LoVo (cell line): ENCODE measurements at regions not wholly inside any gene's neighbourhood (a gene's known extent, or its start where the extent isn't known, plus 50 kb on each side); places are given as distances from the start of the nearest gene placed in this dataset.
A peak's percentile ranks its signal among the peaks of the same experiment; 100 is the strongest.

Source experiments
- DNase-seq: peaks from one replicate; pipeline ENCODE4 v3.0.0-alpha.2; 2016; ENCODE audit warnings: low spot score

DNA sequence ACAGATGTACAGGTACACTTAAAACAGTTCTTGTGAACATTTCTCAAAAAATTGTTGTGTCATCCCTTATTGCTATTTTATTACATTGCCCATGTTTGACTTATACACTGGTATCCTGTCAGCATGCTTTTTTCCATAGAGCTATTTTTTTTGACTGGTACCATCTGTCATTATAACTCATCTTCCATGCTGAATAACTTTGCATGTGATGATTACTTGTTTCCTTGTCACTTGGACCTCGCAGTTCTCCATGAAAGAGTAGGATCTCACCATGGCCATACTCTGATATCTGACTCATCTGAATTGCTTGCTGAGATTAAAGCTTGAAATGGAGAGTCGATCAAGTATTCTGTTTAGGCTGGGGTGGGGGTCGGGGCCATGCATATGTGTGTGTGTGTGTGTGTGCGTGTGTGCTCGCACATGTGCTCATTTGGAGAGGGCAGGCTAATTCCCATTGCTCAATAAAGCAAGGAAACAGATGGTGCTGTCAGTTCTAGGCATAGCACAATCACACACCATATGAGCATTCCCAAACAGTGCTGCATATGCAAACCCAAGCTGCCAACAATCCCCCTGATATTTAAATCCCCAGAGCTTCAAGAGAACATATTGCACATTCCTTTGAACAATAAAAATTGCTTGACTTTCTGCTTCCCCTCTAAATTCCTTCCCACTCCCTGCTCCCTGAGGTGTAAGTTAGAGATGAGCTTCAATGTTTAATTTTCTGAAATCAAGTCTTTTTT is 62.9 kb downstream of the NHLRC3 start:
- no peak for DNase-seq

DNA sequence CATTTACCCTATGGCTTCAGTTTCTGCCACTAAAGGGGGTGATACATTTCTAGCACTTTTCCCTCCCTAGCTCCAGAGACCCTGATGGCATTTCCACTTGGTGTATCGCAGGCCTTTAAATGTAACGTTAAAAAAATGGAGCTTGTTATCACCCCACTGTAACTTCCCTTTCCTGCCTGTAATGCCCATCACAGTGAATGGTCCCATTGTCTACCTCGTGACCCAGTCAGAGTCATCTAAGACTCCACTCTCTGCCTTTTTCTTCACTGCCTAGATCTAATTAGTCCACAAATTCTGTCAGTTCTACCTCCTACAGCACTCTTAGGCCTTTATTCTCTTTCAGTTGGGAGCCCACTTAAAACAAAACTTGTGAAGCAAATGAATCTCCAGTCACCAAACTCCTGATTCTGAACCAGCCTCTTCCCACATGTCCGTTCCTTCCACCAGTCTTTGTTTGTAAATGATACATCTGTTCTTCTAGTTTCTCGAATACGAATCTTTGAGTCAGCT is 64.8 kb downstream of the NHLRC3 start:
- DNase-seq, result no peak

DNA sequence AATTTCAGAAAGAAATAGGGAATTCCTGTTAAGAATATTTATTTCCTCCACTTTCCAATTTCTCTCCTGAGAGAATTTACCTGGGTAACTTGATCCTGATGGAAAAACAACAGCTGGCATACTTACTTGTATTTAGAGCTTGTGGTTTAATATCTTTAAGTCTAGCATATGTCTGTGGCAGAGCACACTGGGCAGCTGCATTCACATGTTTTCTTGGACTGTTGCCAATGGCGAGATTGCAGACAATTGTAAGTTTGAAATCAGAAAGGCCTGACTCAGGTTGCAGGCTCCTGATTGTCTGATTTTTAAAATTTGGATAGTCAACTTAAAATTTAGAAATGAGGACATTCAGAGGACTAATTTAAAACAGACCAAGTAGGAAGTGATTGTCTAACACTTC is 66.9 kb downstream of the NHLRC3 start:
- no peak for DNase-seq

DNA sequence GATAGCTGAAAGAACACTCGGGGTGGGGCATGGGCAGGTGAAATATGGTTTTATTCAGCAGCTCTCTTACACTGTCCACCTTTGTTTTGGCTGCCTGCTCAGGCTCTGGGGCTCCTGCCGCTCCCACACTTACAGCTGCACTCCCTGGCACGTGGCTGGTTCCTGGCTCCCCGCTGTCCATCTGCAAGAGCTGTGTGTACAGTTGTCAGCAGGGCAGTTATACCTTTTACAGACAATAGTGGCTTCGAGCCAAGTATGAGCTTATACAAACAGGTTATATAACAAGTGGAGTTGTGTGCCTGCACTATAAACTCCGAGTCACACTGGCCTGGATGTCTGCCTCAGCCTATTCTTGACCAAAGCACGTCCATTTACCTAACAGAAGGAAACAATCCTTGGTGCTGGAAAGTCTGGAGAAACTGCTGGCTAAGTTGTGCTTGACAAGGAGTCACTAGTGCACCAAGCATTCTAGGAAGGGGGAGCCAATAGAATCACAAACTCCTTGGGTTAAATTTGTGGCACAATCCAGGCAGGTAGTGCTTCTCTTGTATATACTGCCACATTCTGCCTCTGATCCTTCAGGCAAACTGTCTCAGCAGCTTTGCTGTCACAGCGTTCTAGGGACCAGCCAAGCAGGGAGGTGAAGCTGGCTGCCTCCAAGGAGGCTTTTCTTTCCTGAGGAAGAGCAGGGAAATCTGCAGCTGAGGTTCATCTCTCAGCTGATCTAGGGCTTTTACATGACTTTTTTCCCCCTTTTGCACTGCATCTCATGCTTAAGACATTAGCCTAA is 68.2 kb downstream of the NHLRC3 start:
- DNase-seq, result no peak

DNA sequence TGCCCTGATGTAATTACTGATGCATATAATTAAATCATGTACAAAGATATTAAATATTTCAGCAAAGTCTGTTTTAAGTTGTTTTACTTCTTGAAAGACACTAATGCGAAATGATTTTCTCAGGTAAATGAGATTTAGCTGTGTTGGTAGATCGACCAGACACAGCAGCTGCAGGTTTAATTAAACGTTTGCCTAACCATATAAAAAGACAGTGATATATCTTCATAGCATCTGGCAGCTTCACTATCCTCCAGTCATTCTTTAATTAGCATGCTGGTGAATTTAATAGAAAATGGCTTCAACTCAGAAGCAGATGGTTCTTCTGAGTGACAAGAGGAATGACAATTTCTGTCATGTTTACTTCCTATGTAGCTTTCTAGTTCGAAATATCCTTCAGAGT is 69.3 kb downstream of the NHLRC3 start:
- no peak for DNase-seq

DNA sequence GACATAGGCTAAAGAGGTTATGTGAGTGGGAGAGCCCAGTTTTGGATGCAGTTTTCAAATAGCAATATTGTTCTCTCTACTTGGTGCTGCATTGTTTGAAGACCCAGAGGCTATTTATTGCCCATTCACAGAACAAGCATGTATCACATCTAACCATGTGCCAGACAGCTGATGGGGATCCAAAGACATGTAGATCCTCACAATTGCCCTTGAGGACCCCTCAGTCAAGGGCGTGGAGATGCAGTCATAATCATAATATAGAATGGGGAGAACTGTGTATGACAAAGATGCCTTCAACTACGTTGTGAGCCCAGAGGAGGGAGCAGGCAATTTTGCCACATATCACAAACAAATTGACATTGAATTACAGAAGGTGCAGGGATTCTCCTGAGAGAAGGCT is 70.5 kb downstream of the NHLRC3 start:
- DNase-seq, result no peak

DNA sequence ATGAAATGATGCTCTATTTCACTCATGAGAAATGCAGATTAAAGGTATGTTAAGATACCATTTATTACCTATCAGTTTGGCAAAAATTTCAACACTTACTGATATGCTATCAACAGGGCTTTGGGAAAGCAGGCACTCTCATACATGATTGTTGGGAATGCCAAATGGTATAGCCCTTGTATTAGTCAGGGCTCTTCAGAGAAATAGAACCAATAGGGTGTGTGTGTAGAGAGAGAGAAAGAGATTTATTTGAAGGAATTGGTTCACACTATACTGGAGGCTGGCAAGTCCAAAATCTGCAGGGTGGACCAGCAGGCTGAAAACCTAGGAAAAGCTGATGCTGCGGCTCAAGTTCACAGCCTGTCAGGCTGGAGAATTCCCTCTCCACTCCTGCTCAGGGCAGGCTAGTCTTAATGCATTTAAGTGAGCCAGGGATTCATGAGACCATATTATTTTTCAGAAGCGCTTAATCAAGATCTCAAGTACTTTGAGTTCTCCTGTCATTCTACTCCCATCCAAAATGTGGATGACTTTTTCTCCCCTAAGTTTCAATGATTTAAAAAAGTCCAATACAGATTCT is 72.4 kb downstream of the NHLRC3 start:
- no peak for DNase-seq

DNA sequence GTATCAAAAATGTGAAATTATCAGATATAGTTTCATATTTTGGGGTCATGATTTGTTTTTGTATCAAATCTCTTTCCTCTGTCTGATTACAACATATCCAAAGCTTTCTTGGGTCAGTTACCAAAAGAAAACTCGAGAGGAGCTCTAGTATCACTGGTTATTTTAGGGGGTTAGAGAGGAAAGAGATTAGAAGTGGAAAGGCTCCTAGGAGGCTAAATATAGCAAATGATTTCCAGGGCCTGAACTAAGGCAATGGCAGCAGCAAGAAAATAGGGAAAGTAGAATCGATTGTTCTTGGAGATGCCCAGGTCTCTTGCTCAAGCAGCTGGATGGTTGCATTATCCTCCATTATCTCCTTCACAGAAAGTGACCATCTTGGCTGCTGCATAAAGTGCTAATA is 72.9 kb downstream of the NHLRC3 start:
- DNase-seq, result no peak

DNA sequence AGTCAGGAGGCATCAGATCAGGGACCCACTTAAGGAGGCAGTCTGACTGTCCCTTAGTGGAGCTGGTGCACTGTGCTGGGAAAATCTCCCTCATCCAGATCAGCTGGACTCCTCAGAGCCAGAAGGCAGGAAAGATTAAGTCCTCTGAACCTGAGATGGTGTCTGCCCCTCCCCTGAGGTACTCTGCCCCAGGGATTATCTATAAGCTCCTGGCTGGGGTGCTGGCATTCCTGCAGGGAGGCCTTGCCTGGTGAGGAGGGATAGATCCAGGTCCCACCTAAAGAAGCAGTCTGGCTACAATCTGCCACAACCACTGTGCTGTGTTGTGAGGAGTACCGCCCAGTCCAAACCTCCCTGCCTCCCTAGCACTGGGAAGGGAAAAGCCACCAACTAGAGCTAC is 81.2 kb downstream of the NHLRC3 start:
- DNase-seq, result no peak

DNA sequence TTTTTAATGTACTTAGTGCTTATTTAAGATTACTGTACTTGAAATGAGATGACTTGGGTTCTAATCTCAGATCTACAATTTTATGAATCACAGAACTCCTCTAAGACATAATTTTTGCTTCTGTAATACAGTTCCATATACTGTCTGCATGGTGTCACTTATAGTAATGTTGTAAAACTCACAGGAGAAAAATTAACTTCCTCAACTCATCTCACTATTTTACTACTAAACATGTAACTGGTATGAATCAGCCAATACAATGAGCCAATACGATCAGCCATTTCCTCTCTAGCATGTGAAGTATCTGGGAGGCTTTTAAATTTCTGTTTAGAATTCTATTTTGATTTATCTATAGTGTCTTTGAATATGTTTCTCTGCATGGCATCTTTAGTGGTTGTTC is 85.3 kb downstream of the NHLRC3 start:
- DNase-seq, result no peak

DNA sequence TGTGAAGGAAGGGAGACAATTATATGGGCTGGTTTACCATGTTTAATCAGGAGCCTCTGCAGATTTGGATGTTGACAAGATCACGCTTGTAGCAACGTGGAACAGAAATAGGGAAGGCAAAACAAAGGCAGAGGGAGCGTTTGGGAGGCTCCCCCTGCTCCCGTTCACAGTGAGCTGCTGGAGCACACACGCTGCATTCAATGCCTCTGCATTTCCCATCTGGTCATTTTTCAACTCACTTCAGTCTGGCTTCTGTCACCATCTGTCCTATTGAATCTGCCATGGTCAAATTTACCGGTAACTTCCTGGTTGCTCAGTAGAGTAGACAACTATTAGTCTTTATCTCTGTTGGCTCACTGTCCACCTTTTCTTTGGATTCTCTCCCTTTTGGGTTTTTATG is 91.0 kb downstream of the NHLRC3 start:
- no peak for DNase-seq

DNA sequence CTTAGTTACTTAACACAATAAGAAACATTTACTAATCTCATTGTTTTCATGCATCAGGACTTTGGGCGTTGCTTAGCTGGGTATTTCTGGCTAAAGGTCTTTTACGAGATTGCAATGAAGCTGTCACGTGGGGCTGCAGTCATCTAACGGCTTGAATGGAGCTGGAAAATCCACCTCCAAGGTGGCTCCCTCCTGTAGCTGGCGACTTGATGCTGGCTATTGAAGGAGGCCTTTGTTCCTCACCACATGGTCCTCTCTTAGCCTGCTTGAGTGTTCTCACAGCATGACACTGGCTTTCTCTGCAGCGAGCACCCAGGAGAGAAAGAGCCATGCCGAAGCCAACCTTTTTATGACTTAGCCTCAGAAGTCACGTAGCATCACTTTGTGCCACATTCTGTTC is 92.0 kb downstream of the NHLRC3 start:
- no peak for DNase-seq

DNA sequence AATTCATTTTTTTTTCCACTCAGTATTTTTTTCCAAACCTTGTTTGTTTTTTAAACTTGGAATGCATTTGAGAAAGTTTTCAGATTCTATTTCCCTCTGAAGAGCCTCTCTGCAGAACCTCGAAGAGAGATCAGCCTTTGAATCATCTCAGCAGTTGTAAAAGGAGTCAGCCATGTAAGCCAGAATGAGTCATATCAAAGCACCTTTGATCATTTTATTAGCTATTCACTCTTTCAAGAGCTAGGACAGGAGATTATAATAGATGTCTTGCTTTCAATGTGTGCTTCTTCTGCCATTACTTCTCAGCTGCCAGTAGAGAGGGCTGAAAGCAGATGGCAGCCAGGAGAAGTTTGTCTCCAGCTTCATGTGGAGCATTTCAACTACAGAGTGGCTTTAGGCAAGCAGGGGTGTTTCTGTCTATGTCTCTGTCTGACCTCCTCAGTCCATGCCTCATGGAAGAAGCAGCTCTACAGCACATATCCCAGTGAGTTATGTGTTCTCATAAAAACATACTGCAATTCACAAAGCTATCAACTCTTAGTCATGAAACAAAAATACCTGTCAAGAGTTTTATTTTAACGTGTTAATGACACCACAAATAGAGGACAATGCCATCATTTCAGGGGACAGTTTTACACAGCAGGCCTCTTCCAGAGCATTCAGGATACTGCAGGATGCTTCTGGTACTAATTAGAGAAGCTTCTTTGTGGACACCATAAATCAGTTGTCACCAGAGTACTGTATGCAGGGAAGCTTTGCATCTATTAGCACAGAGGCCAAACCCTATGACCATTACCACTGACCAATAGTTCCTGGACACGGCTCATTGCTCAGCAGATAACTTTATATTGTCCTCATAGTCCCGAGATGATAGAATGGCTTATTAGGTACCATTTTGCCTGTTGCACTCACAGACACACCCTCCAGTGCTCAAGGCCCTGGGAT is 94.3 kb downstream of the NHLRC3 start:
- DNase-seq, result peak; percentile 48

DNA sequence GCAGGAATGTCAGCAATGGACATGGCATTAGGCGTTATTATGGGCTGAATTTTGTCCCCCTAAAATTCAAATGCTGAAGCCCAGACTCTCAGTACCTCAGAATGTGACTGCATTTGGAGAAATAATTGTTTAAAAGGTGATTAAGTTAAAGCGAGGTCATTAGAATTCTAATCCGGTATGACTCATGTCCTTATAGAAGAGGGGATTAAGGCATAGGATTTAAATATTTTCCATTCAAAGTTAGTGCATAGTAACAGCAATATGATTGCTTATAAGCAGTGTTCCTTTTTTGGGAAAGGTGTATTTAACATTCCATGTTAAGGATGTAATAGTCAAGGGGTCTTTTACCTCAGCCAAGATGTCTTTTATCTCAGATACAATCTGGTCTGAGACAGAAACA is 95.5 kb downstream of the NHLRC3 start:
- no peak for DNase-seq

DNA sequence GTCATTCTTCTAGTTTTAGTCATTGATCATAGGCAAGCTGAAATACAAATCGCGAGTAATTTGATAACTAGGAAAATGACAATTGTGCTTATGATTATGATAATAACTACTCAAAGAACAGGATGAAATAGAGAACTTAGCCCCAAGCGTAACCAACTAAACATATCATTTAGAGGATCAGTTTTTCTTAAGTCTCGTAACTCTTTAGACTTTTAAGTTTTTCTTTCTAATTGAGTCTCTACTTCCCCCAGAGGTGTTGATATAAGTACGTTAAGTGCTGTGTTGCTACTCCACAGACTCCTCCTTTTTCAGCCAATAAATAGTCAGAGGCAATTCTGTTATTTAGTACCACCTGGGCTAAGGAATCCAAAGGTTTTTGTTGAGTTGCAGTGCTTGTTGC is 96.3 kb downstream of the NHLRC3 start:
- DNase-seq, result no peak

DNA sequence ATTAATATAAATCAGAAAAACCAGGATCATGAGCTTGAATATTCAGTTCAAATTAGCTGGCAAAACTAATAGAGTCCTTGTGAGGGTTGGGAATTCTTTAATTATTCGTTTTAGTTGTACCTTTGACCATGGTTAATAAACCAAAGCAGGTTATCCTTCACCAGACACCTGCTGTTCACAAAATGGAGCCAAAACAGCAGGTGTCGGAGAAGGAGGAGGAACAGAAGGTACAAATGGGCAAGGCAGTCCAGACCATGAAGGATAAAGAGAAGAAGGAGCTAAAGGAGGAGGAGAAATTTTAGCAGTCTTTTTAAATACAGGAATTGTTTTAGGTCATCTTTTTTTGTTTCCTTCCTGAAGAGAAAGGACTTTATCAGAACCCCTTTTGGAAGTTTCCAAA is 106.1 kb downstream of the NHLRC3 start:
- no peak for DNase-seq

DNA sequence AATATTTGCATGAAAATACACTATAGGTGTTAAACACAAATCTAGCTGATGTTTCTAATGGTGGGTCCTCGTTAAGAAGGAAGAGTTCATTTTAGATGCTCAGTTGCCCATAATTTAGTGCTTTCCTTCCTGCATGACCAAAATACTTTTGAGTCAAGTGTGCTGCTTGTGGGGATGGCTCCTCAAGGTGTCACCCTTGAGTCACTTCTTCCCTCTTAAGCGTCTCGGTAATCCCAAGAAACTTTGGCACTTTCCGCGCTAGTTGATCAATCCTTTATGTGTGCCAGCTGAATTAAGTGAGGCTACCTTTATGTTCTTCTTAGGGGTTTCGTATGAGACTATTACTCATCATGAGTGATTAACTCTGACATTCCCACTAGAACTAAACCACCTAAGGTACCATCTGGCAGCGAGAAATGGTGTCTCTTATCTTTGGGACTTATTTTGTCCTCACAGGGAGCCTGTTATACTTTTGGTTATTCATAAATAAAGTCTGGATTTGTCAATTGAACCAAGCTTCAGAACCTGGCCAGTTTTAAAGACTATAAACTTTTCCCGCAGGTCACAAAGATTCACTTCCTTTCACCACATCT is 106.8 kb downstream of the NHLRC3 start:
- peak; percentile 34 for DNase-seq

DNA sequence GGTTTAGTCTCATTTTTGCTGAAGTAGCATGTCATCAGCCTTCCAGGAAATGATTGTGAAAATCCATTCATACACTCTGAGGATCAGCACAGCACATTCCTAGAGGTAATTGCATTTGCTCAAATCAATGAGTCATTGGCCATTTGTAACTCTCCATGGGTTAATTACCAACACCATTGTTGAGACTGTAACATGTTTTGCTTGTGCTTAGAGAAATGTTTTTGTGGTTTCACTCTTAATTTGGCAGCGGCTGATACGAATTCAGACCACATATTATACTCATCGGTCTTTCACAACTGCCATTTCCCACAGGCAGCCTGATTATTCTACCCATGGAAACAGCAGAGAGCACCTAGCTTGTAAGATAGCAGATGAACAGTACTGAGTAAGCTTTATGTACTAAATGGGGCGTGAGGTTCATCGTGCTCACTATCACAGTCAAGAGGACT is 110.3 kb downstream of the NHLRC3 start:
- peak; percentile 37 for DNase-seq

DNA sequence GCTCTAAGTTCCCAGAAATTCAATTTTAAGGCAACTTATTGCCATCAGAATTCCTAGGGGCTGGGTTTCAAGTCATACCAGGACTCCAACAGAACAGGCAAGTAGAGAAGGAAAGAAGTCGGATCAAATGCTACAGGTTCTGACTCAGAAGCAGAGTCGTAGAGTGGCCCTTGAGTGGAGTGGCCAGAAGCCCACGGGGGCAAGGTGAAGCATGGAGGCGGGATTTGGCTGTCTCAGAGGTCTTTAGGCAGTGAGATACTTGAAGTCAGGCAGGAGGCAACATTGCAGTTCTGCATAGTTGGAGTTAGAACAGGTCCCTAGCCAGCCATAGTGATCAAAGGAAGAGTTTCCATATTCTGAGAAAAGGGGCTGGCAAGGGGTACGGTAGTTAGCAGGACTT is 111.6 kb downstream of the NHLRC3 start:
- no peak for DNase-seq

DNA sequence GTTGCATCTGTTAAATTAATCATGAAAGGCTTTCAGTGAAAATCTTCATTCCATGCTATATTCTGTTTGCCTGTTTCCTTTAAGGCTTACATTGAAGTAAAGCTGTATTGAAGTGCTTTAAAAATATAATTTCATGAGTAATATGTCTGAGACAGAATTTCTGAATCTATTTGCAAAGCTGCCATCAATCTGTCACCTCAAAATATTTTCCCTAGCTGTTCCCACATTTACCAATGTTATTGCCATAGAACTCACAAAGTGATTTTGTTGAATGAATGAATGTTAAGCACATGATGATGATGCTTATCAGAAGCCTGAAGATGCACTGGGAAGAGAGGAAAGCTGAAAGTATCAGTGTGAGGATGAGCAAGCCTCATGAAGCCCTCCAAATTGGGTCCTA is 115.8 kb downstream of the NHLRC3 start:
- no peak for DNase-seq

DNA sequence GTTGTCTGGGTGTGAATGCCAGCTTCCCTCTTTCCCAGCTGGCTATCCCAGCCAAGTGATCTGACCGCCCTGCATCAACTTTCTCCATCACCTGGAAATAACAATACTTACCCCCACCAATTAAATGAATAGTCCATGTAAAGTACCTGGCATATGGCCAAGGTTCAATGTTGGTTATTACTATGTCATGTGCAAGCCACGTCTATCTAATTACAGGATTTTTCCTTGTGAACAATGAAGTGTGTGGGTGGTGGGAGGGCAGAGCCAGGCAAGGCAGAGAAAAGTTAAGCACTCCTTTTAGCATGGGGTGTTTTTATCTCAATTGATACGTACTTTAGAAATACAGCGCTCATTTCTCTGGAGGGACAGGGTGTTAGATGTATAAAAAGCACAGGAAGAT is 121.1 kb downstream of the NHLRC3 start:
- no peak for DNase-seq
